GM12872 (cell line): ENCODE measurements at regions not wholly inside any gene's neighbourhood (a gene's known extent, or its start where the extent isn't known, plus 50 kb on each side); places are given as distances from the start of the nearest gene placed in this dataset.

Experiments
- CTCF ChIP-seq: IDR thresholded peaks from 3 replicates; pipeline ENCODE4 v1.5.1; 2011; ENCODE audit warnings: low read depth, mild to moderate bottlenecking, low read length, moderate library complexity; ENCODE audit not compliant: insufficient read depth

GRCh38 chr11:27773884-27774283, 73.6 kb upstream of the BDNF start:
- no peak for TF ChIP-seq CTCF

- no peak for TF ChIP-seq CTCF
Observed at GRCh38 chr11:27771516-27771915, 71.3 kb upstream of the BDNF start.

GRCh38 chr11:27770576-27770975, 70.3 kb upstream of the BDNF start:
- no peak for TF ChIP-seq CTCF

- TF ChIP-seq CTCF = no peak
Observed at GRCh38 chr11:27763736-27764135, 63.5 kb upstream of the BDNF start.

- no peak for TF ChIP-seq CTCF
Observed at GRCh38 chr11:27761356-27761755, 61.1 kb upstream of the BDNF start.

- no peak for TF ChIP-seq CTCF
Observed at GRCh38 chr11:27757953-27758352, 57.7 kb upstream of the BDNF start.

- no peak for TF ChIP-seq CTCF
Observed at GRCh38 chr11:27754035-27755017, 54.1 kb upstream of the BDNF start.
